ENCODE measurements at regions not wholly inside any gene's neighbourhood (a gene's known extent, or its start where the extent isn't known, plus 50 kb on each side); places are given as distances from the start of the nearest gene placed in this dataset.

- ATAC-seq (no peak), DNase-seq (no peak)
- intact Hi-C loops (cut with micrococcal nuclease), result no loop called here
Measured at GRCh38 chr9:1254071-1254470, 203.9 kb downstream of the DMRT2 start.

GRCh38 chr9:1256178-1256577, 206.0 kb downstream of the DMRT2 start:
- intact Hi-C loops (cut with micrococcal nuclease), result no loop called here
- no peak for DNase-seq
- no peak for ATAC-seq

GRCh38 chr9:1261266-1261665, 211.1 kb downstream of the DMRT2 start:
- intact Hi-C loops (cut with micrococcal nuclease), result no loop called here
- DNase-seq, result no peak
- ATAC-seq, result no peak

DNA sequence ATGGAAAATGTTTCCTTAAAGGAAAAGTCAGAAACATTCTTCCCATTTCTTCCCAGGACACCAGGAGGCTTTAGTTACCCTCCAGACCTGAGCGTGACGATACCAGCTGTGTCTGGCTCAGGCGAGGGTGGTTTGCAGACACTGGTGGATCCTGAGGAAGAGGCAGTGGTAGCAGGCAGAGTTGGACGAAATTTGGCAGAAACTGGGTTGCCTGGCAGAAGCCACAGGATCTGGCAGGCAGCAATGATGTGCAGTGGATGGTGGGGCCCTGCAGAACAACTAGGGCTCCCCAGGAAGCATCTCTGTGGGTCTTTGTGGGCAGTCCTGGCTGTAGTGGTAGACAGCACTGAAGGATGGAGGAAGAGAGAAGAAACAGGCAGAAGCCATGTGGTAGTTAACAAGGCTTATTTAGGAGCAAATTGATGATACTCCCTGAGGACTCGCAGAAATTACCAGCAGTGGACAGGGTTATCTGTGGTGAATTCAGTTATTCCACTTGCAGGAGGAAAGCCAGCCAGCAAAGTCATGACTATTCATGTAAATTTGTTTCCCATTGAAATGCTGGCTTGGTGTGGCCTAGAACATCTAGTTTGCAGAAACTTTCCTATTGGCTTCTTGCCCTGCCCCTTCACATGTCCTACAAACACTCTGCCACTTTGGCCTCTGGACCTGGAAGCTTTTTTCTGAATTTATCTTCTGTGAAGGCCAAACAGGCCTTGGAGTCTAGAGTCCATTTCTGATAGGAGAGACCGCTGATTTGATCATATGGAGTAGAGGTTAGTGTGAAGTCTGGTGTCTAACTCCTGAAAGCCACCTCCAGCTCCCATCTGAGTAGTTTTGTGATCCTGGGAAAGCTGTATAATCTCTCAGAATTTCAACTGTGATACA, 212.0 kb downstream of the DMRT2 start:
- DNase-seq (no peak), ATAC-seq (no peak)
- intact Hi-C loops (cut with micrococcal nuclease), result no loop called here

- intact Hi-C loops (cut with micrococcal nuclease), result no loop called here
- no peak for DNase-seq
- no peak for ATAC-seq
Measured at GRCh38 chr9:1267141-1267570, 217.0 kb downstream of the DMRT2 start.

GRCh38 chr9:1267581-1267980, 217.4 kb downstream of the DMRT2 start:
- DNase-seq, result no peak
- no peak for ATAC-seq
- intact Hi-C loops (cut with micrococcal nuclease), result no loop called here

DNA sequence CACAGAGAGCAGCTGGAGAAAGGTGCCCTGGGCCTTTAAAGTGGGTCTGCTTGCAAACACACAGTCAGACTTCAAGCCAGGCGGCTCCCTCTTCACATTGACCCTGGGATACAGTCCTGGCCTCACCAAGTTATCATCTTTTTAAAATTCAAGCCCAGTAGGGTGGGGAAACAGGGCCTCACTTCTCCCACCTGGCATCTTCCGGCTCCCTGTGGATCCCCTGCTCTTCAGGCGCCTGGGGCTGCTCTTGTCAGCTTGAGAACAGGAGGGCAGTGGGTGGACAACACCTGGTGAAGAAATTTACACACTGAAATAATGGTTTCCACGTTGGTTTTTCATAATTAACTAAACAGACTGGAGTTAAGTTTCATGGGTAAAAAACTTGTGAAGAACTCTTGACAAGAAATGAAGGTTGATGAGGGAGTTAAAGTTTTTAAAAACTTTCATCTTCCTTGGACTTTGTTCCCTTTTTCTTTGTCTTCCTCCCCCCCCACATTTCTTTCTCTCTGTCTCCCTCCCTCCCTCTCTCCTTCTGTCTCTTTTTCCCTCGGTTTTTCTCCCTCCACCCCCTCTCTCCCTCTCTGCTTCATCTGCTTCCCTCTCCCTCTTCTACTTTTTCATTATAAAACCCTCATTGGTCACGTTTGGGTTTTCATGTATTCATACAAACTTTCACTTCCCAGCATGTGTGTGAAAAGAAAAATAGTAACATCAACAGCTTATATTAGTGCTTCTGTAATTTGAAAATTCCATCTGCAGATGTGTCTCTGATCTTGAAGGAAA, 219.6 kb downstream of the DMRT2 start:
- intact Hi-C loops (cut with micrococcal nuclease), result no loop called here
- DNase-seq, result no peak
- ATAC-seq, result no peak

- no peak for ATAC-seq
- intact Hi-C loops (cut with micrococcal nuclease), result no loop called here
- DNase-seq, result no peak
Measured at GRCh38 chr9:1271367-1271766, 221.2 kb downstream of the DMRT2 start.

- ATAC-seq (no peak), DNase-seq (no peak)
- intact Hi-C loops (cut with micrococcal nuclease), result no loop called here
Measured at GRCh38 chr9:1271786-1272185, 221.6 kb downstream of the DMRT2 start.

GRCh38 chr9:1272488-1272887, 222.3 kb downstream of the DMRT2 start:
- ATAC-seq, result no peak
- DNase-seq, result no peak
- intact Hi-C loops (cut with micrococcal nuclease), result no loop called here

DNA sequence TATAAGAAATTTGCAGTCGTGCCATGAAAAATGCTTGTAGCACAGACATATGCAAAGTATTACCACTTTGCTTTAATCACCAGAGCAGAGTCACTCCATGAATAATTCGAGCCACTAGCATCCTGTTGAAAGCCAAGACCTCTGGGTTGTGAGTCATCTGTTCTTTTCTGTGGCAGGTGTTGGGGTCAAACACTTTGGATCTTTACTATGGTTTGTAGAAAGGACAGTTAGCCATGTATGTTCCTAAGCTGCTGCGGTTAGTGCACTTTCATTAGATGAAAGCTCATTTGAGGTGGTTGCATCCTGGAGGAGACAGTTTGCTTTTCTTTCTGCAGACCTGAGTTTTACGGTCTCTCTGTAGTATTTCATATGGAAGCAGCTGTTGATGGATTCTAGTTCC, 223.7 kb downstream of the DMRT2 start:
- no peak for DNase-seq
- ATAC-seq, result no peak
- intact Hi-C loops (cut with micrococcal nuclease), result no loop called here

DNA sequence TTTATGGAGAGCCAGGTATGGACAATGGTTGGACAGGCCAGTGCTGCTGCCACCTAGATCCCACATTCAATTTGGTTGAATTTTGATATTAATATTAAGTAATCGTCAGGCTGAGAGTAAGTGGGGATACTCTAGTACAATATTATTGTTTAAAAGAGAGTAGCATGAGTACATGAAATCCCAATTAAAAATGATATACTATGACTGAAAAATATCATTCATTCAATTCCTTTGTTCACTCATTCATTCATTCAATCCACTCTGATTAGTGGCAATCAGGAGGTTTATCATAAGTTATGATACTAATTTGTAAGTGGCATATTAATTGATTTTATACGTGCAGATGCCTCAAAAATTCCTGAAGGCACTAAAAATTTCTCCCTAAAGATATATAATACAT, 224.2 kb downstream of the DMRT2 start:
- DNase-seq (no peak), ATAC-seq (no peak)
- intact Hi-C loops (cut with micrococcal nuclease), result no loop called here

DNA sequence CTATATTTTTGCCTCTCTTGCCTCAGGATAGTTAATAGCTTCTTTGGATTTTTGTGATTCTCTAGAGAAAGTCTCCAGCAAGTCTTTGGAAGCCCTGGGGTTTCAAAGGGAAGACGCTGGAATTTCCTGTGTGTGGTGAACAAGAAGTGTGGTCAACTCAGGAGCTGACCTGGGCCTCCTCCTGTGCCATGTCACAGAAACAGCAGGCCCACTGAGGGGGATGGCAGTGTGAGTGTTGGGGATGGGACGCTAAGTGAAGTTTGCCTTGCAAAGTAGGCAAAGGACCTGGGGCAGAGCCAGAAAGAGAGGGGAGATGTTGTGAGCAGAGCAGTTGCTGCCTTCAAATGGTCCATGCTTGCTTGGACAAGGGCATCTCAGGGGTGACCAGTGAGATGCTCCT, 226.3 kb downstream of the DMRT2 start:
- ATAC-seq (no peak), DNase-seq (no peak)
- intact Hi-C loops (cut with micrococcal nuclease), result no loop called here

DNA sequence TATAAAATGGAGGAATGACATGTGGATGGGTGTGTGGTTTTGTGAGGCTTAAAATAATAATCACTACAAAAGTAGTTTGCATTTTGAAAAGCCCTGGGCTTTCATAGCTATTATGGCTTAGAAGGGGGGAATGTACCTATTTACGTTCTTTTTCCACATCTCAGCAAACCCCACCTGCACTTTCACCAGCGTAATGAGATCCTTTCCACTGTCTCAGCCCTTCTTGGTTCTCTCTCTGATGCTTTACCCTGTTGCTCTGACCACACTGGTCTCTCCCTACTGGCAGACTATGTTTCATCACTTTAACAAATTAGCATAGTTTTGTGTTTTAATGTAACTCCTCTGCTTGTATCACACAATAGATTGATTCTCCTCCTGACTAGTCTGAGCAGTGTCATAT, 234.6 kb downstream of the DMRT2 start:
- DNase-seq, result no peak
- intact Hi-C loops (cut with micrococcal nuclease), result no loop called here
- ATAC-seq, result no peak

DNA sequence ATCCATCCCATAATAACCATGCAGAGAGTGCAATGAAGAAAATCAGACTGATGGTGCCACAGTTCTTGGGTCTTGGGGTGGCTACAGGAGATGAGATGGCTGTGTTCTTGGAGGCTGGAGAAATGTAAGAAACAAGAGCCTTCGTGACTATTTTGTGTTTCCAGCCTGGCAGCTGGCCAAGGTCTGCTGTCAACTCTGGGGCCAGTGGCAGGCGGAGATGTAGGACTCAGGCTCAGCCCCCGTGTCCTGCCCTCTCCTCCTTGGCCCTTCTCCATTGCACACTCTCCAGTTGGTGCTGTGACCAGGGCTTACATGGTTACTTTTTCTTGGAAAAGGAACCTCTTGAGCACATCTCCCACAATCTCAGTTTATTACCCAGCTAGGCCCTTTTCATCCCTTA, 235.4 kb downstream of the DMRT2 start:
- no peak for ATAC-seq
- DNase-seq, result no peak
- intact Hi-C loops (cut with micrococcal nuclease), result no loop called here

DNA sequence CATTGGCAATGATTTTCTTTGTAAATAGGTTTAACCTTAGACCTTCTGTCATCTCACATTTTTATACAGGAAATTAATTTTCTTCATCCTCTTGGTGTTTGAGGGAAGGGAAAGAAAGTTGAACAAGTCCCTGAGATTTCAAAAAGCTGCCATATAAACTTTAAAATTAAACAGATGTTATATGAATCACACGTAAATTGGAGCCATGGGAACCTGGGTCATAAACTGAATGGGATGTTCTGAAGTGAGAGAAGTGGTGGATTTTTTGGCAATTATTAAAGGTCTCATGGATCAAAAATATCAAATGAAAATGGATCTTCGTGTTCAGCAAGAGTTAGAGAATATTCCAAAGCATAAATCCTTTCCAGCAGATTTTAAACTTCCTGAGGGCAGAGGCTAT, 242.2 kb downstream of the DMRT2 start:
- ATAC-seq, result no peak
- DNase-seq, result no peak
- intact Hi-C loops (cut with micrococcal nuclease), result no loop called here

- no peak for DNase-seq
- no peak for ATAC-seq
- intact Hi-C loops (cut with micrococcal nuclease), result no loop called here
Measured at GRCh38 chr9:1294641-1295258, 244.6 kb downstream of the DMRT2 start.

GRCh38 chr9:1296331-1296730, 246.2 kb downstream of the DMRT2 start:
- DNase-seq (no peak), ATAC-seq (no peak)
- intact Hi-C loops (cut with micrococcal nuclease), result no loop called here

GRCh38 chr9:1298046-1298445, 247.9 kb downstream of the DMRT2 start:
- intact Hi-C loops (cut with micrococcal nuclease), result no loop called here
- ATAC-seq, result peak; percentile 52
- DNase-seq, result no peak

- no peak for ATAC-seq
- intact Hi-C loops (cut with micrococcal nuclease), result no loop called here
- no peak for DNase-seq
Measured at GRCh38 chr9:1300941-1301340, 250.8 kb downstream of the DMRT2 start.
